ENCODE measurements at regions not wholly inside any gene's neighbourhood (a gene's known extent, or its start where the extent isn't known, plus 50 kb on each side); places are given as distances from the start of the nearest gene placed in this dataset.

GRCh38 chr3:118433825-118434224, 600.8 kb downstream of the IGSF11 start:
- TF ChIP-seq CTCF (IDR thresholded peaks at IDR 0.05) = no peak
- TF ChIP-seq POLR2A (IDR thresholded peaks at IDR 0.05) = no peak

Measured in adrenal gland (tissue), 5 donors.